A549 (cell line): ENCODE measurements at regions not wholly inside any gene's neighbourhood (a gene's known extent, or its start where the extent isn't known, plus 50 kb on each side); places are given as distances from the start of the nearest gene placed in this dataset.

Experiments used
- ATAC-seq, 2 experiments: fragments of 200-7000 bp in 1 of 2; fragments of >200 bp in 1 of 2; cut with Nextera tagmentation in 1 of 2; cut with Tn5 transposase in 1 of 2; 3 replicates each; pipeline versions ENCODE4 v1.8.0 to v1.9.1; 2018 to 2020; ENCODE audit warnings: mild to moderate bottlenecking in 1 of 2, moderate library complexity in 1 of 2
- CTCF ChIA-PET: fragments of 300-600 bp; sonication (Branson Sonifier 250); formaldehyde crosslinking; extraction: SDS; loops from one replicate; lab custom pipeline; 2021; ENCODE audit warnings: antibody characterized with exemption, inconsistent platforms; lab: Yijun Ruan, JAX
- POLR2A ChIA-PET: fragments of 350-600 bp; formaldehyde crosslinking; extraction: SDS; loops from one replicate; lab custom pipeline; 2021; ENCODE audit warnings: antibody characterized with exemption, inconsistent platforms; lab: Yijun Ruan, JAX
- DNase-seq, 2 experiments: peaks; one replicate each; pipeline versions ENCODE4 v3.0.0 to v3.0.0-alpha.2; 2011 to 2016; ENCODE audit warnings: low read depth in 1 of 2, low spot score in 1 of 2
- FAIRE-seq: peaks from 2 replicates; lab custom pipeline; 2011; peaks lifted over from hg19 to GRCh38; lab: Jason Lieb, UNC
- H3K27ac ChIP-seq, 2 experiments: fragments of >200 bp; sonication (Bioruptor Twin); formaldehyde crosslinking; 3 replicates each; pipeline ENCODE4 v1.5.1; 2016 to 2017
- H3K4me1 ChIP-seq: fragments of >200 bp; sonication (Bioruptor Twin); formaldehyde crosslinking; 3 replicates; pipeline ENCODE4 v1.6.1; 2016
- H3K4me2 ChIP-seq: fragments of >200 bp; sonication (Bioruptor Twin); formaldehyde crosslinking; 3 replicates; pipeline ENCODE4 v1.6.1; 2016
- H3K4me3 ChIP-seq: fragments of >200 bp; sonication (Bioruptor Twin); formaldehyde crosslinking; 3 replicates; pipeline ENCODE4 v1.5.1; 2016
- H3K9me3 ChIP-seq: fragments of >200 bp; sonication (Bioruptor Twin); formaldehyde crosslinking; 3 replicates; pipeline ENCODE4 v1.6.1; 2016
- BCL3 ChIP-seq: fragments of >200 bp; sonication (Bioruptor Twin); formaldehyde crosslinking; IDR thresholded peaks from 3 replicates; pipeline ENCODE4 v1.6.1; 2016
- CBX2 ChIP-seq: fragments of 200-600 bp; sonication (generic); IDR thresholded peaks from 2 replicates; pipeline ENCODE4 v1.6.1; 2016; ENCODE audit warnings: low read depth, mild to moderate bottlenecking, borderline replicate concordance
- CEBPB ChIP-seq, 2 experiments: fragments of >200 bp in 1 of 2; sonication (Bioruptor Twin) in 1 of 2; formaldehyde crosslinking in 1 of 2; IDR thresholded peaks; 2 replicates each; pipeline ENCODE4 v1.6.1; 2012 to 2016
- CHD2 ChIP-seq: fragments of 150-350 bp; IDR thresholded peaks from 2 replicates; pipeline ENCODE4 v1.6.1; 2014; ENCODE audit warnings: low read length; ENCODE audit not compliant: partially characterized antibody
- E2F6 ChIP-seq: IDR thresholded peaks from 2 replicates; pipeline ENCODE4 v1.6.1; 2012; ENCODE audit warnings: low read depth, borderline replicate concordance
- EHF ChIP-seq: fragments of 250-450 bp; sonication (Bioruptor Pico); IDR thresholded peaks from 2 replicates; pipeline ENCODE4 v1.5.0; 2020; ENCODE audit warnings: mild to moderate bottlenecking
- EP300 ChIP-seq, 2 experiments: fragments of >200 bp; sonication (Bioruptor Twin); formaldehyde crosslinking; IDR thresholded peaks; 2 replicates in 1 of 2; 3 replicates in 1 of 2; pipeline ENCODE4 v1.6.1; 2016 to 2017
- ESRRA ChIP-seq: fragments of 150-350 bp; IDR thresholded peaks from 2 replicates; pipeline ENCODE4 v1.6.1; 2014; ENCODE audit warnings: mild to moderate bottlenecking, low read length, borderline replicate concordance
- FOSL2 ChIP-seq, 2 experiments: fragments of 450-650 bp in 1 of 2; fragments of >200 bp in 1 of 2; sonication (Bioruptor Twin) in 1 of 2; formaldehyde crosslinking; IDR thresholded peaks; 2 replicates each; pipeline versions ENCODE4 v1.5.0 to v1.6.1; 2016 to 2020; ENCODE audit warnings: mild to moderate bottlenecking in 1 of 2, moderate library complexity in 1 of 2
- HDAC2 ChIP-seq: fragments of 200-600 bp; sonication (generic); IDR thresholded peaks from 2 replicates; pipeline ENCODE4 v1.6.1; 2016
- HOXB5 ChIP-seq: fragments of 250-450 bp; sonication (Bioruptor Pico); IDR thresholded peaks from 2 replicates; pipeline ENCODE4 v1.5.0; 2020; ENCODE audit warnings: mild to moderate bottlenecking, moderate library complexity
- JUN ChIP-seq, 2 experiments: fragments of >200 bp; sonication (Bioruptor Twin); formaldehyde crosslinking; IDR thresholded peaks; 2 replicates in 1 of 2; 3 replicates in 1 of 2; pipeline ENCODE4 v1.6.1; 2016 to 2017
- KDM5A ChIP-seq: fragments of 200-600 bp; sonication (generic); IDR thresholded peaks from 2 replicates; pipeline ENCODE4 v1.6.1; 2016; ENCODE audit warnings: antibody characterized with exemption, mild to moderate bottlenecking
- MAZ ChIP-seq: fragments of 150-350 bp; IDR thresholded peaks from 2 replicates; pipeline ENCODE4 v1.6.1; 2014; ENCODE audit warnings: antibody characterized with exemption, low read depth, low read length, borderline replicate concordance
- NR3C1 ChIP-seq: fragments of >200 bp; sonication (Bioruptor Twin); formaldehyde crosslinking; IDR thresholded peaks from 3 replicates; pipeline ENCODE4 v1.6.1; 2017
- PHF8 ChIP-seq: fragments of 200-600 bp; sonication (generic); IDR thresholded peaks from 2 replicates; pipeline ENCODE4 v1.6.1; 2016; ENCODE audit warnings: low read depth, mild to moderate bottlenecking, antibody characterized with exemption, moderate library complexity, borderline replicate concordance
- POLR2A ChIP-seq: IDR thresholded peaks from 2 replicates; pipeline ENCODE4 v1.6.1; 2012; ENCODE audit warnings: mild to moderate bottlenecking, low read length
- POLR2AphosphoS2 ChIP-seq: conservative IDR thresholded peaks from 2 replicates; pipeline ENCODE4 v1.6.1; 2012; ENCODE audit warnings: low read length, improper control_type of control experiment, inconsistent platforms
- RAD21 ChIP-seq, 2 experiments: fragments of >200 bp in 1 of 2; sonication (Bioruptor Twin) in 1 of 2; formaldehyde crosslinking in 1 of 2; IDR thresholded peaks in 1 of 2; conservative IDR thresholded peaks in 1 of 2; 2 replicates in 1 of 2; 3 replicates in 1 of 2; pipeline ENCODE4 v1.6.1; 2012 to 2018; ENCODE audit warnings: inconsistent platforms in 1 of 2
- RARB ChIP-seq: fragments of 250-450 bp; sonication (Bioruptor Pico); IDR thresholded peaks from 2 replicates; pipeline ENCODE4 v1.8.0; 2021; ENCODE audit warnings: mild to moderate bottlenecking, moderate library complexity
- RFX5 ChIP-seq: fragments of 450-650 bp; IDR thresholded peaks from 2 replicates; pipeline ENCODE4 v1.7.1; 2014; ENCODE audit warnings: antibody characterized with exemption, mild to moderate bottlenecking, moderate library complexity
- SMC3 ChIP-seq: fragments of >200 bp; sonication (Bioruptor Twin); formaldehyde crosslinking; IDR thresholded peaks from 3 replicates; pipeline ENCODE4 v1.6.1; 2018; ENCODE audit warnings: inconsistent platforms
- SREBF2 ChIP-seq: fragments of 450-650 bp; IDR thresholded peaks from 2 replicates; pipeline ENCODE4 v1.6.1; 2014; ENCODE audit warnings: mild to moderate bottlenecking, moderate library complexity
- TFCP2L1 ChIP-seq: fragments of 250-450 bp; sonication (Bioruptor Pico); IDR thresholded peaks from 2 replicates; pipeline ENCODE4 v1.5.0; 2021; ENCODE audit warnings: mild to moderate bottlenecking
- ZC3H11A ChIP-seq: fragments of 450-650 bp; IDR thresholded peaks from 2 replicates; pipeline ENCODE4 v1.6.1; 2014; ENCODE audit warnings: antibody characterized with exemption, mild to moderate bottlenecking
- ZNF302 ChIP-seq: fragments of 250-450 bp; sonication (Bioruptor Pico); IDR thresholded peaks from 2 replicates; pipeline ENCODE4 v1.9.0; 2021; ENCODE audit warnings: inconsistent platforms, mild to moderate bottlenecking, moderate library complexity
- ZSCAN20 ChIP-seq: fragments of 250-450 bp; sonication (Bioruptor Pico); IDR thresholded peaks from 2 replicates; pipeline ENCODE4 v1.8.0; 2022; ENCODE audit warnings: mild to moderate bottlenecking, moderate library complexity
- WGBS: methylation state at CpG from one replicate; pipeline ENCODE4 v1.1.6; 2017; ENCODE audit errors: missing lambda C conversion rate; 5-methylcytosine and 5-hydroxymethylcytosine counted together
- TF ChIP-seq, protein P1 (sequence below): fragments of 150-350 bp; IDR thresholded peaks from 2 replicates; pipeline ENCODE4 v1.6.1; 2014; ENCODE audit warnings: low read depth, mild to moderate bottlenecking, low read length

- no peak for TF ChIP-seq SREBF2
- no peak for TF ChIP-seq NR3C1
- no peak for TF ChIP-seq EHF
- TF ChIP-seq HOXB5 (CRISPR knock-in tag): no peak
- TF ChIP-seq BCL3: no peak
- TF ChIP-seq HDAC2: no peak
- TF ChIP-seq E2F6: no peak
- TF ChIP-seq ZC3H11A: no peak
- TF ChIP-seq CHD2: no peak
- no peak for TF ChIP-seq ZSCAN20 (CRISPR knock-in tag)
- no peak for TF ChIP-seq KDM5A
- TF ChIP-seq FOSL2 (IDR thresholded peaks at IDR 0.05): no peak
- no peak for TF ChIP-seq FOSL2 (CRISPR knock-in tag; IDR thresholded peaks at IDR 0.05)
- TF ChIP-seq RFX5: no peak
- TF ChIP-seq PHF8: no peak
- TF ChIP-seq SMC3: no peak
- no peak overlapping the region for H3K4me3 ChIP-seq
- no peak overlapping the region; a peak in 1 of 6 replicates for H3K27ac ChIP-seq
- ChIA-PET CTCF (interaction anchor here (2.1 kb wide), 1 partner anchor 18 kb away, joined by 4 read pairs; no protein-coding TSS in a partner anchor), POLR2A (no interaction called here)
- ATAC-seq (no peak), FAIRE-seq (no peak), DNase-seq (no peak)
- H3K4me1 ChIP-seq: peaks cover 10% of the 10 kb centered on the region
- H3K9me3 ChIP-seq: no peaks in the 10 kb centered on the region
- no peak overlapping the region for H3K4me2 ChIP-seq
- WGBS: 86% methylated on average over 7 of the region's 37 CpGs
Observed at GRCh38 chr3:14297784-14298236, 104.6 kb upstream of the SLC6A6 start.

GRCh38 chr3:14298442-14298841 is 104.0 kb upstream of the SLC6A6 start:
- no peak for TF ChIP-seq ZNF302
- TF ChIP-seq RAD21 (conservative IDR thresholded peaks at IDR 0.05 in 1 of 2, IDR thresholded peaks at IDR 0.05 in 1 of 2): no peak
- TF ChIP-seq, protein P1, sequence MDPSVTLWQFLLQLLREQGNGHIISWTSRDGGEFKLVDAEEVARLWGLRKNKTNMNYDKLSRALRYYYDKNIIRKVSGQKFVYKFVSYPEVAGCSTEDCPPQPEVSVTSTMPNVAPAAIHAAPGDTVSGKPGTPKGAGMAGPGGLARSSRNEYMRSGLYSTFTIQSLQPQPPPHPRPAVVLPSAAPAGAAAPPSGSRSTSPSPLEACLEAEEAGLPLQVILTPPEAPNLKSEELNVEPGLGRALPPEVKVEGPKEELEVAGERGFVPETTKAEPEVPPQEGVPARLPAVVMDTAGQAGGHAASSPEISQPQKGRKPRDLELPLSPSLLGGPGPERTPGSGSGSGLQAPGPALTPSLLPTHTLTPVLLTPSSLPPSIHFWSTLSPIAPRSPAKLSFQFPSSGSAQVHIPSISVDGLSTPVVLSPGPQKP: no peak
- TF ChIP-seq ESRRA: no peak
- TF ChIP-seq JUN (IDR thresholded peaks at IDR 0.05): no peak
- TF ChIP-seq CBX2: no peak
- no peak for TF ChIP-seq POLR2A
- TF ChIP-seq NR3C1: no peak
- no peak for TF ChIP-seq PHF8
- no peak for TF ChIP-seq TFCP2L1 (CRISPR knock-in tag)
- TF ChIP-seq POLR2AphosphoS2: no peak
- TF ChIP-seq MAZ: no peak
- TF ChIP-seq CEBPB (IDR thresholded peaks at IDR 0.05): no peak
- no peak for TF ChIP-seq EP300 (IDR thresholded peaks at IDR 0.05)
- TF ChIP-seq RARB: no peak
- no peak for FAIRE-seq

More at GRCh38 chr3:14298442-14298841, 104.0 kb upstream of the SLC6A6 start:
- H3K4me2 ChIP-seq: no peak overlapping the region
- H3K4me3 ChIP-seq: no peak overlapping the region
- H3K9me3 ChIP-seq: no peaks in the 10 kb centered on the region
- WGBS: 59% methylated on average over 5 of the region's 5 CpGs
- ATAC-seq (no peak), DNase-seq (no peak)
- ChIA-PET CTCF (interaction anchor here (2.1 kb wide), 1 partner anchor 19 kb away, joined by 4 read pairs; no protein-coding TSS in a partner anchor), POLR2A (no interaction called here)
- H3K4me1 ChIP-seq: peaks cover 10% of the 10 kb centered on the region
- H3K27ac ChIP-seq: no peak overlapping the region; a peak in 1 of 6 replicates
